Astrocyte of the spinal cord (primary cell): ENCODE measurements at regions not wholly inside any gene's neighbourhood (a gene's known extent, or its start where the extent isn't known, plus 50 kb on each side); places are given as distances from the start of the nearest gene placed in this dataset.
"Not testable (repeated sequence)": the region's sequence is repeated elsewhere in the genome, so short reads cannot be mapped to it uniquely, and the experiment has no call there.

Source experiments
- DNase-seq: peaks from one replicate; pipeline ENCODE4 v3.0.0; 2011; ENCODE audit warnings: low read depth, low spot score
- H3K4me3 ChIP-seq: 2 replicates; pipeline ENCODE4 v1.5.1; 2011; ENCODE audit warnings: low read depth, mild to moderate bottlenecking, low read length, moderate library complexity
- CTCF ChIP-seq: IDR thresholded peaks from 2 replicates; pipeline ENCODE4 v1.5.1; 2012; ENCODE audit warnings: low read depth, mild to moderate bottlenecking, low read length, inconsistent platforms
- in situ Hi-C: cut with HindIII; loops from 2 replicates; pipeline ENCODE4 v1.10.0; 2017; ENCODE audit warnings: low sequenced_read_pairs

DNA sequence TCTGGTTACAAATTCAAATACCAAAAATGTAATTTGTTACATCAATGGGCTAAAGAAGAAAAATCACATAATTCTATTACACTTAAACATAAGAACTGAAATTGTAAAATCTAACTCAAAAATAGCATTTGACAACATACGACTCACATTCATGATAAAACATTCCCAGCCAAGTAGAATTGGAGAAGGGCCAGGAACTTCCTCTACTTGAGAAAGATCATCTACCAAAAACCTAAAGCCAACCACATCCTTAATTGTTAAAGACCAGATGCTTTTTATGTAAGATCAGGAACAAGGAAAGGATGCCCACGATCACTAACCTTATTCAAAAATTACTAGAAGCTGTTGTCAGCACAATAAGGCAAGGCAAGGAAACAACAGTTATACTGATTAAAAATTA is 1819.8 kb upstream of the C9orf72 start:
- peak; percentile 41 for DNase-seq
- no peak overlapping the region for H3K4me3 ChIP-seq
- no peak for TF ChIP-seq CTCF
- in situ Hi-C loops = no loop called here

GRCh38 chr9:29394855-29395254 is 1821.6 kb upstream of the C9orf72 start:
- no peak overlapping the region for H3K4me3 ChIP-seq
- no peak for DNase-seq
- TF ChIP-seq CTCF = no peak
- in situ Hi-C loops = no loop called here

- no peak for TF ChIP-seq CTCF
- in situ Hi-C loops = no loop called here
- no peak overlapping the region for H3K4me3 ChIP-seq
- DNase-seq = no peak
Observed at GRCh38 chr9:29397148-29397547, 1823.9 kb upstream of the C9orf72 start.

GRCh38 chr9:29416204-29416603 is 1842.9 kb upstream of the C9orf72 start:
- TF ChIP-seq CTCF = no peak
- in situ Hi-C loops = no loop called here
- H3K4me3 ChIP-seq = no peak overlapping the region
- DNase-seq = no peak

DNA sequence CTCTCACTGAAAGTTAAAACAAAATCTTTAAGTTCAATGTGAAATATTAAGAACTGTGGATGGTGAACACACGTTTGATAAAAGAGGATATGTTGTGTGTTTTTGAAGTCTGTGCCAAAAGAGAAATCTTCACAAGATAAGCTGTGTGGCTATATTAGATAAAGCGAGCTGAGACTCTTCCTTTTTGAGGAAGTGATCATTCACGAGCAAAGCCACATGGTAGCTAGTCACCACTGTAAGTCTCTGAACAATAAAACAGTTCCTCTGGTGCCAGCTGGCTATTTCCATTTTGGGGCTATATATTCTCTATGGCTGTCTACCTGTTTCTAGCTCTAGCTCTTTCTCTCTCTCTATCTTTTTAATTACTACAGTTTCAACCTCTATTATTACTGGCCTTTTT is 1849.2 kb upstream of the C9orf72 start:
- H3K4me3 ChIP-seq = no peak overlapping the region
- in situ Hi-C loops = no loop called here
- TF ChIP-seq CTCF = no peak
- no peak for DNase-seq

DNA sequence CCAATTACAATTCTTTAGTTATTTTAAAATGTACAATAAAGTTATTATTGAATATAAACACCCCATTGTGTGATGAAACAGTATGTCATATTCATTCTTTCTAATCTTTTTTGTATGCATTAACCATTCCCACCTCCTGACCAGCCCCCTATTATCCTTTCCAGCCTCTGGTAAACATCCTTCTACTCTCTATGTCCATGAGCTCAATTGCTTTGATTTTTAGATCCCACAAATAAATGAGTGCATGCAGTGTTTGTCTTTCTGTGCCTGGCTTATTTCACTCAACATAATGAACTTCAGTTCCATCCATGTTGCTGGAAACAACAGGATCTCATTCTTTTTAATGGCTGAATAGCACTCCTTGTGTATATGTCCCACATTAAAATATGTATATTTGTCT is 1858.9 kb upstream of the C9orf72 start:
- in situ Hi-C loops = no loop called here
- TF ChIP-seq CTCF = no peak

DNA sequence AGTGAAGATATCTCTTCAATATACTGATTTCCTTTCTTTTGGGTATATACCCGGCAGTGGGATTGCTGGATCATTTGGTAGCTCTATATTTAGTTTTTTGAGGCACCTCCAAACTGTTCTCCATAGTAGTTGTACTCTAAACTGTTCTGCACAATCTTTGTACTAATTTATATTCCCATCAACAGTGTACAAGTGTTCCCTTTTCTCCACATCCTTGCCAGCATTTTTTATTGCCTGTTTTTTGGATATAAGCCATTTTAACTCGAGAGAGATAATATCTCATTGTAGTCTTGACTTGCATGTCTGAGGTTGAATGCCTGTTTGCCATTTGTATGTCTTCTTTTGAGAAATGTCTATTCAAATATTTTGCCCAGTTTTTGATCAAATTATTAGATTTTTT is 1859.4 kb upstream of the C9orf72 start:
- DNase-seq, H3K4me3 ChIP-seq, in situ Hi-C loops: not testable (repeated sequence)

More for the DNA sequence above, 1858.9 kb upstream of the C9orf72 start:
- no peak for DNase-seq
- no peak overlapping the region for H3K4me3 ChIP-seq
